ENCODE measurements at regions not wholly inside any gene's neighbourhood (a gene's known extent, or its start where the extent isn't known, plus 50 kb on each side); places are given as distances from the start of the nearest gene placed in this dataset.

DNA sequence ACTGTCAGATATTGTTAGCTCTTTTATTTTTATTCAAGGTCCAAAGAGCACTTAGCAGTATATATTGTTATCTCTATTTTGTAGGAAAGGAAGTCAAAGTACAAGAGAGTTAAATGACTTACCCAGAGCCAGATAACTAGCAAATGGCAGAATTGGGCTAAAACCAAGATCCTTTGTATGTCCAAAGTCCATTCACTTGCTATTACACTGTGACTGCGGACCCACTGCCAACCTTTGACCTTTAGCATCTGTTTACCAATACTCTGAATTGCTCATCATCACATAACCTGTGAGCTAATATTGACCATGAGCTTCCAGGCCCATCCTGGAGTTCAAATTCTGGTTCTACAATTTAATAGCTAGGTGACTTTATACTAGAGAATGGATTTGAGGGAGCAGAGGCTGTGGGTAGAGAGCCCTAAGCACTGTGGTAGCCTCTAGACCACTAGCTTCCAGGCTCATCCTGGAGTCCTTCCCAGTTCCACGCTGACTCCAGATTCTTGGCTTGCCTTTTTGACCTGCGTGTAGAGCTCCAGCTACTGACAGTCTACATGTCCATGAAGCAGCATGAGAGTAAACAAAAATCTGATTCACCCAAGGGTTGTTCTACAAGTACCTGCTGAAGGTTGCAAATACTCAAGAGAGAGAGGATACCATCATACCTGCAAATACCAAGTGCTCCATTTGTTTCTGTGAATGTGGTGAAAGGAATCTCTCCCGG, 424.0 kb downstream of the SH3GL2 start:
- H3K4me1 ChIP-seq (ENCODE audit: insufficient read depth, poor library complexity, severe bottlenecking) = no peaks in the 10 kb centered on the region
- H3K9me3 ChIP-seq (ENCODE audit: severe bottlenecking) = no peaks in the 10 kb centered on the region
- no peaks in the 10 kb centered on the region for H3K36me3 ChIP-seq (ENCODE audit: low read depth)
- DNase-seq (ENCODE audit: low spot score) (no peak), ATAC-seq (ENCODE audit: low read depth) (no peak)
- no peak overlapping the region for H3K4me3 ChIP-seq (ENCODE audit: severe bottlenecking)
- no peaks in the 10 kb centered on the region for H3K27me3 ChIP-seq (ENCODE audit: insufficient read depth, poor library complexity, severe bottlenecking)
- TF ChIP-seq, protein P1, sequence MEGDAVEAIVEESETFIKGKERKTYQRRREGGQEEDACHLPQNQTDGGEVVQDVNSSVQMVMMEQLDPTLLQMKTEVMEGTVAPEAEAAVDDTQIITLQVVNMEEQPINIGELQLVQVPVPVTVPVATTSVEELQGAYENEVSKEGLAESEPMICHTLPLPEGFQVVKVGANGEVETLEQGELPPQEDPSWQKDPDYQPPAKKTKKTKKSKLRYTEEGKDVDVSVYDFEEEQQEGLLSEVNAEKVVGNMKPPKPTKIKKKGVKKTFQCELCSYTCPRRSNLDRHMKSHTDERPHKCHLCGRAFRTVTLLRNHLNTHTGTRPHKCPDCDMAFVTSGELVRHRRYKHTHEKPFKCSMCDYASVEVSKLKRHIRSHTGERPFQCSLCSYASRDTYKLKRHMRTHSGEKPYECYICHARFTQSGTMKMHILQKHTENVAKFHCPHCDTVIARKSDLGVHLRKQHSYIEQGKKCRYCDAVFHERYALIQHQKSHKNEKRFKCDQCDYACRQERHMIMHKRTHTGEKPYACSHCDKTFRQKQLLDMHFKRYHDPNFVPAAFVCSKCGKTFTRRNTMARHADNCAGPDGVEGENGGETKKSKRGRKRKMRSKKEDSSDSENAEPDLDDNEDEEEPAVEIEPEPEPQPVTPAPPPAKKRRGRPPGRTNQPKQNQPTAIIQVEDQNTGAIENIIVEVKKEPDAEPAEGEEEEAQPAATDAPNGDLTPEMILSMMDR (IDR thresholded peaks at IDR 0.05; ENCODE audit: poor library complexity, severe bottlenecking) = no peak
- H3K27ac ChIP-seq (ENCODE audit: poor library complexity, severe bottlenecking) = no peak overlapping the region

DNA sequence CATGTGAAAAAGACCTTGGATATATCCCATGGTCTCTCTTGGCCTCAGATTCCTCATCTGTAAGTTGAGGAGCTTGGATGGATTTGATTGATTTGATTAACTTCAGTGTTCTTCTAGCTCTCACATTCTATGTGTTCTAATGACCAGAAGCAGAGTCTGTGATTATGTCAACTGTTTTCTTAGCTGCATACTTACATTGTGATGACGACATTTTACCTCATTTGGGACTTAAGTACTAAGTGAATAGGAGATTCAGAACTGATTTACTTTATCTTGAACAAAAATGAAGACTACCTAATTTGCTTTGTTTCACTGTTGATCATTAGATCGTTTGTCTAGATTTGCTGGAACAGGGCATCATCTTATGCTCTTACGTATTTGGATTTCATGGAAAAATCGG, 427.7 kb downstream of the SH3GL2 start:
- Histone ChIP-seq H3K27ac (ENCODE audit: poor library complexity, severe bottlenecking) (no peak overlapping the region), H3K27me3 (ENCODE audit: insufficient read depth, poor library complexity, severe bottlenecking) (no peaks in the 10 kb centered on the region), H3K36me3 (ENCODE audit: low read depth) (no peaks in the 10 kb centered on the region), H3K4me3 (ENCODE audit: severe bottlenecking) (no peak overlapping the region), H3K9me3 (ENCODE audit: severe bottlenecking) (no peaks in the 10 kb centered on the region), H3K4me1 (ENCODE audit: insufficient read depth, poor library complexity, severe bottlenecking) (no peaks in the 10 kb centered on the region)
- TF ChIP-seq, protein P1 (IDR thresholded peaks at IDR 0.05; ENCODE audit: poor library complexity, severe bottlenecking) = no peak
- DNase-seq (ENCODE audit: low spot score) = no peak
- no peak for ATAC-seq (ENCODE audit: low read depth)

DNA sequence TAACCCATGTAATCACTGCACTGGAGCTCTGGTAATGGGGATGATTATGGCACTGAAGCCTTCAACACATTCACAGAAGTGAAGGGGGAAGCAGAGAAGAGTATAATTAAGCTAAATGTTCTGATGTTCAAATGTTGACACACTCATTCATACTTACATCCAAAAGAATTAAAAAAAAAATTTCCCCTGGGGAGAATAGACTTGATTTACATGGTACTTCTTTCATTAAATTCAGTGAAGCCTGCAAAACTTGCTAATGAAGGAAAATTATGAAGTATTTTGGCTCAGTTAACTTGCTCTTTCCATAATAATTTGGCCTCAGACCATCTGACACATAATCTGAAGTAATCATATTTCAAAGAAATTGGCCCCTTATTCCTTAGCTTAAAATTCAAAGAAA, 428.8 kb downstream of the SH3GL2 start:
- ATAC-seq (ENCODE audit: low read depth) (no peak), DNase-seq (ENCODE audit: low spot score) (no peak)
- TF ChIP-seq, protein P1 (IDR thresholded peaks at IDR 0.05; ENCODE audit: poor library complexity, severe bottlenecking) = no peak
- no peak overlapping the region for H3K4me3 ChIP-seq (ENCODE audit: severe bottlenecking)
- no peaks in the 10 kb centered on the region for H3K27me3 ChIP-seq (ENCODE audit: insufficient read depth, poor library complexity, severe bottlenecking)
- H3K9me3 ChIP-seq (ENCODE audit: severe bottlenecking) = no peaks in the 10 kb centered on the region
- no peak overlapping the region for H3K27ac ChIP-seq (ENCODE audit: poor library complexity, severe bottlenecking)
- H3K4me1 ChIP-seq (ENCODE audit: insufficient read depth, poor library complexity, severe bottlenecking) = no peaks in the 10 kb centered on the region
- no peaks in the 10 kb centered on the region for H3K36me3 ChIP-seq (ENCODE audit: low read depth)

DNA sequence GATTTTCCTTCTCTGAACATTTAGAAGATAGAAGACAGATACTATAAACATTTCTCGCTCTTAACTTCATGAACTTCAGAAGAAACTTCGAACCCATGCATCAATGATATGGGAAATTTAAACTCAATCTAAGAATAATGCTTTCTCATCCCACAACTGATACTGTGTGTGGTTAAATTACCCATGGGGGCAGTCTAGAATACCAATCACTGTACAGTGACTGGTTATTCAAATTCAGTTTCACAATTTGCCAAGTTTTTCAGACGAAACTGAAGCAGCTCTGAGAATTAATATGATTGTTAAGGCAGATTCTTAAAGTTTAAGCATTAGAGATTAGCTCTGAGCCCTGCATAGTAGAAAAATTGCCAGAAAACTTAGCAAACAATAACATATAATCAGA, 431.0 kb downstream of the SH3GL2 start:
- Histone ChIP-seq H3K27ac (ENCODE audit: poor library complexity, severe bottlenecking) (no peak overlapping the region), H3K4me3 (ENCODE audit: severe bottlenecking) (no peak overlapping the region), H3K4me1 (ENCODE audit: insufficient read depth, poor library complexity, severe bottlenecking) (no peaks in the 10 kb centered on the region), H3K27me3 (ENCODE audit: insufficient read depth, poor library complexity, severe bottlenecking) (no peaks in the 10 kb centered on the region), H3K9me3 (ENCODE audit: severe bottlenecking) (no peaks in the 10 kb centered on the region), H3K36me3 (ENCODE audit: low read depth) (no peaks in the 10 kb centered on the region)
- DNase-seq (ENCODE audit: low spot score) = no peak
- TF ChIP-seq, protein P1 (IDR thresholded peaks at IDR 0.05; ENCODE audit: poor library complexity, severe bottlenecking) = no peak
- no peak for ATAC-seq (ENCODE audit: low read depth)

DNA sequence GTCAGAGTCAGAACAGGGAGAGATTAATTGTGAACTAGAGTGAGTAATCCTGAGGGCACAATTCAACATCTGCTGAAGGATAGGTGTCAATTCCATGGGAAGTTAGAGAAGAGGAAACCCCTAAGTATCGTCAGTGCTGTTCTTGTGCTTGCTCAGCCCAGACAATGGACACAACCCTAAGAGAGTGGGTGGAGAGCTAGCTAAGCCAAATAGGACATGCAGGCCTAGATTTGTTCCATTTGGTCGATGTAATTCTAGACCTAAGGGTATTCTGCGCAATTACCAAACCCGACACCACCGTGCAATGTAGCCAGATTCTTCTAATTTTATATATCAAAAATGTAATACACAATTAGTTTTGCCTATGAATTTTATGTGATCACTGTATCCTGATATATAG, 431.6 kb downstream of the SH3GL2 start:
- DNase-seq (ENCODE audit: low spot score) (no peak), ATAC-seq (ENCODE audit: low read depth) (no peak)
- Histone ChIP-seq H3K9me3 (ENCODE audit: severe bottlenecking) (no peaks in the 10 kb centered on the region), H3K27ac (ENCODE audit: poor library complexity, severe bottlenecking) (no peak overlapping the region), H3K36me3 (ENCODE audit: low read depth) (no peaks in the 10 kb centered on the region), H3K4me3 (ENCODE audit: severe bottlenecking) (no peak overlapping the region), H3K27me3 (ENCODE audit: insufficient read depth, poor library complexity, severe bottlenecking) (no peaks in the 10 kb centered on the region), H3K4me1 (ENCODE audit: insufficient read depth, poor library complexity, severe bottlenecking) (no peaks in the 10 kb centered on the region)
- TF ChIP-seq, protein P1 (IDR thresholded peaks at IDR 0.05; ENCODE audit: poor library complexity, severe bottlenecking) = no peak

Data from RWPE2 (cell line).